NB4 (cell line): ENCODE measurements at regions not wholly inside any gene's neighbourhood (a gene's known extent, or its start where the extent isn't known, plus 50 kb on each side); places are given as distances from the start of the nearest gene placed in this dataset.

ENCODE experiments used
- DNase-seq: peaks from one replicate; pipeline ENCODE4 v3.0.0; 2010; ENCODE audit warnings: low read depth
- H3K4me3 ChIP-seq: one replicate; pipeline ENCODE4 v1.5.1; 2011; ENCODE audit warnings: mild to moderate bottlenecking, low read depth, low read length, moderate library complexity
- MAX ChIP-seq: IDR thresholded peaks from 2 replicates; pipeline ENCODE4 v1.6.1; 2011; ENCODE audit warnings: low read depth, low read length
- MYC ChIP-seq: IDR thresholded peaks from 2 replicates; pipeline ENCODE4 v1.6.1; 2011; ENCODE audit warnings: low read depth, low read length
- POLR2A ChIP-seq: IDR thresholded peaks from 2 replicates; pipeline ENCODE4 v1.6.1; 2011; ENCODE audit warnings: mild to moderate bottlenecking; ENCODE audit not compliant: insufficient read length; ENCODE audit errors: extremely low read depth
- TF ChIP-seq, protein P1 (sequence below): IDR thresholded peaks from one replicate; pipeline ENCODE4 v1.5.1; 2012; ENCODE audit warnings: low read depth, low read length

DNA sequence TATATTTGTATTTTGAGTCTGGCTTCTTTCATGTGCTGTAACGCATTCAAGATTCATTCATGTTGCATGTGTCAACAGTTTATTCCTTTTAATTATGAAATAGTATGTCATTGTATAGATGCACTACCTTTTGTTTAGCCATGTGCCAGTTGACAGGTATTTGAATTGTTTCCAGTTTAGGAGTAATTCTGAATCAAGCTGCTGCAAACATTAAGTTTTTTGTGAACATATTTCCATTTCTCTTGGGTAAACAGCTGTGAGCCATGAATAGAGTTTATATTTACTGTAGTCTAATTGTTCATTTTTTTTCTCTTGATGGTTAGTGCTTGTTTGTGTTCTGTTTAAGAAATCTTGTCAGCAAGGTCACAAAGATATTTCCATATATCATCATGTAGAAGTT lies 142.4 kb upstream of the RIPOR2 start:
- H3K4me3 ChIP-seq: no peak overlapping the region
- TF ChIP-seq POLR2A: no peak
- TF ChIP-seq, protein P1, sequence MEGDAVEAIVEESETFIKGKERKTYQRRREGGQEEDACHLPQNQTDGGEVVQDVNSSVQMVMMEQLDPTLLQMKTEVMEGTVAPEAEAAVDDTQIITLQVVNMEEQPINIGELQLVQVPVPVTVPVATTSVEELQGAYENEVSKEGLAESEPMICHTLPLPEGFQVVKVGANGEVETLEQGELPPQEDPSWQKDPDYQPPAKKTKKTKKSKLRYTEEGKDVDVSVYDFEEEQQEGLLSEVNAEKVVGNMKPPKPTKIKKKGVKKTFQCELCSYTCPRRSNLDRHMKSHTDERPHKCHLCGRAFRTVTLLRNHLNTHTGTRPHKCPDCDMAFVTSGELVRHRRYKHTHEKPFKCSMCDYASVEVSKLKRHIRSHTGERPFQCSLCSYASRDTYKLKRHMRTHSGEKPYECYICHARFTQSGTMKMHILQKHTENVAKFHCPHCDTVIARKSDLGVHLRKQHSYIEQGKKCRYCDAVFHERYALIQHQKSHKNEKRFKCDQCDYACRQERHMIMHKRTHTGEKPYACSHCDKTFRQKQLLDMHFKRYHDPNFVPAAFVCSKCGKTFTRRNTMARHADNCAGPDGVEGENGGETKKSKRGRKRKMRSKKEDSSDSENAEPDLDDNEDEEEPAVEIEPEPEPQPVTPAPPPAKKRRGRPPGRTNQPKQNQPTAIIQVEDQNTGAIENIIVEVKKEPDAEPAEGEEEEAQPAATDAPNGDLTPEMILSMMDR: no peak
- DNase-seq: no peak

GRCh38 chr6:25083784-25084507 lies 148.2 kb upstream of the RIPOR2 start:
- DNase-seq: no peak
- H3K4me3 ChIP-seq: no peak overlapping the region
- TF ChIP-seq POLR2A: no peak
- TF ChIP-seq, protein P1: no peak
- no peak for TF ChIP-seq MYC
- TF ChIP-seq MAX: no peak

DNA sequence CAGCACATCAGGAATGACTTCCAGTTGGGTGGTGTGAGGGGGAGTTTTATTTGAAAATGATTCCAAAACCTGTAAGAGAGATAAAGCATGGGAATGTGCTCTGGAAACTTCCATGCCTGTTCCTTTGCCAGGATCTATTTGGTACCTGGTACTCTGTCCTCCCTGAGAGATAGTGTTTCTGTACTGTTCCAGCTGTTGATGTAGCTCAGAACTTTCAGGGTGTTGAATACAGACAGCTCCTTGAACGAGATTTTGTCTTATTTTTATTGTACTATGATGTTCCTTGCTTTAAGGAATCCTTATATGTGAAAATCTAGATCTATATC lies 148.7 kb upstream of the RIPOR2 start:
- TF ChIP-seq MYC: no peak
- TF ChIP-seq MAX: no peak
- TF ChIP-seq, protein P1: no peak
- TF ChIP-seq POLR2A: no peak
- no peak for DNase-seq
- H3K4me3 ChIP-seq: no peak overlapping the region

- DNase-seq: peak; percentile 51
- no peak for TF ChIP-seq MYC
- no peak for TF ChIP-seq MAX
- TF ChIP-seq, protein P1: no peak
- TF ChIP-seq POLR2A: no peak
- no peak overlapping the region for H3K4me3 ChIP-seq
These were observed 150.0 kb upstream of the RIPOR2 start for GRCh38 chr6:25085756-25086155.

GRCh38 chr6:25086500-25087091 lies 150.8 kb upstream of the RIPOR2 start:
- TF ChIP-seq, protein P1: no peak
- TF ChIP-seq MYC (no peak), POLR2A (no peak), MAX (no peak)
- no peak overlapping the region for H3K4me3 ChIP-seq
- no peak for DNase-seq
